BJ (cell line): ENCODE measurements at regions not wholly inside any gene's neighbourhood (a gene's known extent, or its start where the extent isn't known, plus 50 kb on each side); places are given as distances from the start of the nearest gene placed in this dataset.

ENCODE experiments used
- CTCF ChIA-PET: fragments of 350-600 bp; formaldehyde crosslinking; extraction: SDS; loops from one replicate; lab custom pipeline; 2021; ENCODE audit warnings: antibody characterized with exemption, inconsistent platforms; lab: Yijun Ruan, JAX
- POLR2A ChIA-PET: fragments of 300-600 bp; sonication (Branson Sonifier 250); formaldehyde crosslinking; extraction: SDS; loops from one replicate; lab custom pipeline; 2021; ENCODE audit warnings: antibody characterized with exemption; lab: Charles Lee
- DNase-seq: peaks from one replicate; pipeline ENCODE4 v3.0.0-alpha.2; 2011; ENCODE audit warnings: low read depth
- H3K27me3 ChIP-seq: 2 replicates; pipeline ENCODE4 v1.6.0; 2011; ENCODE audit warnings: low read length; ENCODE audit not compliant: control insufficient read depth, insufficient read depth
- H3K36me3 ChIP-seq: 2 replicates; pipeline ENCODE4 v1.5.1; 2011; ENCODE audit warnings: low read length; ENCODE audit not compliant: control insufficient read depth, insufficient read depth
- H3K4me3 ChIP-seq: 2 replicates; pipeline ENCODE4 v1.5.1; 2011; ENCODE audit warnings: low read depth, mild to moderate bottlenecking, control low read depth, low read length
- TF ChIP-seq, protein P1 (sequence below): IDR thresholded peaks from 2 replicates; pipeline ENCODE4 v1.5.1; 2011; ENCODE audit warnings: low read depth, mild to moderate bottlenecking, control low read depth, inconsistent platforms, low read length, moderate library complexity; ENCODE audit not compliant: insufficient read depth

DNA sequence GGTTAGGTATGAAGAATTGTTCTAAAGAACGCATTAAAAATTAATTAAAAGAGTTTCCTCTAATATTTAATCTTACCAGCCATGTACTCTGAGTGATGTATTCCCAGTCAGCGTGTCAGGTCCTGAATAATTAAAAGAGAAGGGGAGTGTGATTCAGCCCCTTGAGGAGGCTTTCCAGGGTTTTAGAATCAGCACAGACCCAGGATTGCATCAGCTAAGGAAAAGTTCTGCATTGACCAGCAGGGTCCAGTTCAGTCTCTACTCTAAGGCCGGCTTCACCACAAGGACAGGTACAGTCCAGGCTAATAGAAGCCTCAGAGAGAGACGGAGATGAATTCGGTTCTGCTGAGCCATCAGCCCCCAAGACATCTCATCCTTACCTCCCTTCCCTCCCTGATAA, 499.5 kb upstream of the PROK2 start:
- peaks cover 24% of the 10 kb centered on the region for H3K27me3 ChIP-seq
- ChIA-PET CTCF (no interaction called here), POLR2A (no interaction called here)
- no peak for DNase-seq
- TF ChIP-seq, protein P1, sequence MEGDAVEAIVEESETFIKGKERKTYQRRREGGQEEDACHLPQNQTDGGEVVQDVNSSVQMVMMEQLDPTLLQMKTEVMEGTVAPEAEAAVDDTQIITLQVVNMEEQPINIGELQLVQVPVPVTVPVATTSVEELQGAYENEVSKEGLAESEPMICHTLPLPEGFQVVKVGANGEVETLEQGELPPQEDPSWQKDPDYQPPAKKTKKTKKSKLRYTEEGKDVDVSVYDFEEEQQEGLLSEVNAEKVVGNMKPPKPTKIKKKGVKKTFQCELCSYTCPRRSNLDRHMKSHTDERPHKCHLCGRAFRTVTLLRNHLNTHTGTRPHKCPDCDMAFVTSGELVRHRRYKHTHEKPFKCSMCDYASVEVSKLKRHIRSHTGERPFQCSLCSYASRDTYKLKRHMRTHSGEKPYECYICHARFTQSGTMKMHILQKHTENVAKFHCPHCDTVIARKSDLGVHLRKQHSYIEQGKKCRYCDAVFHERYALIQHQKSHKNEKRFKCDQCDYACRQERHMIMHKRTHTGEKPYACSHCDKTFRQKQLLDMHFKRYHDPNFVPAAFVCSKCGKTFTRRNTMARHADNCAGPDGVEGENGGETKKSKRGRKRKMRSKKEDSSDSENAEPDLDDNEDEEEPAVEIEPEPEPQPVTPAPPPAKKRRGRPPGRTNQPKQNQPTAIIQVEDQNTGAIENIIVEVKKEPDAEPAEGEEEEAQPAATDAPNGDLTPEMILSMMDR, result no peak
- no peaks in the 10 kb centered on the region for H3K36me3 ChIP-seq
- H3K4me3 ChIP-seq, result no peak overlapping the region

DNA sequence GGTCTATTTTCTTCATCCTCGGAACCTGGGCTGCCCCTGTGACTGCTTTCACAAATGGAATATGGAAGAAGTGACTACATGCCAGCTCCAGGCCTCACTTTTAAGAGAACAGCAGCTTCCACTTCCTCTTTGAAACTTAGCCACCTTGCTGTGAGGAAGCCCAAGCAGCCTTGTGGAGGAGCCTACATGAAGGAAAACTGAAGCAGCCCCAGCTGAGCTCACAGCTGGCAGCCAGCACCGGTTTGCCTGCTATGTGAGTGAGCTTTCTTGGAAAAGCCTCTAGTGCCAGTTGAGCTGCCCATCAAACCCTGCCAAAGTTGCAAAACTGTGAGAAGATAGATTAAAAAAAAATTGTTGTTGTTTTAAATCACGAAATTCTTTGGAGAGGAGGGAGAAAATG, 498.0 kb upstream of the PROK2 start:
- no peaks in the 10 kb centered on the region for H3K36me3 ChIP-seq
- peaks cover 22% of the 10 kb centered on the region for H3K27me3 ChIP-seq
- H3K4me3 ChIP-seq, result no peak overlapping the region
- POLR2A ChIA-PET, result no interaction called here
- TF ChIP-seq, protein P1, result no peak
- CTCF ChIA-PET, result no interaction called here
- no peak for DNase-seq

DNA sequence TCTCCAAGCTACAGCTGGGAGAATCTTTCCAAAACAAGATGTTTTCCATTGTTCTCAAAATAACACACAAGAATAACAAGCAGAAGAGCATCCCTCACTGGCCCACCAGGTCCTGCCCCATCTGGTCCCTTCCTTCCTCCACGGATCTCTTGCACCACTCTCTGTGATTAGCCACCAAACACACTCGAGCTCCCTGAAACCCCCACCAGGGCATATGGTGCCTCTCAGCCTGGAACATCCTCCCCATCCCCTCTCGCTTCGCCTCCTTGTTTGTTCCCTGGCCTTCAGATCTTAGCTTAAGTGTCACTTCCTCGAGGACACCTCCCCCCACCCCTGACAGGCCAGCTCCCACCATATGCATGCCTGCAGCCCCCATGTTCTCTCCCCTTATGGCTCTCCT, 496.6 kb upstream of the PROK2 start:
- DNase-seq, result no peak
- TF ChIP-seq, protein P1, result no peak
- Histone ChIP-seq H3K4me3 (no peak overlapping the region), H3K36me3 (no peaks in the 10 kb centered on the region), H3K27me3 (peaks cover 14% of the 10 kb centered on the region)
- ChIA-PET CTCF (no interaction called here), POLR2A (no interaction called here)

DNA sequence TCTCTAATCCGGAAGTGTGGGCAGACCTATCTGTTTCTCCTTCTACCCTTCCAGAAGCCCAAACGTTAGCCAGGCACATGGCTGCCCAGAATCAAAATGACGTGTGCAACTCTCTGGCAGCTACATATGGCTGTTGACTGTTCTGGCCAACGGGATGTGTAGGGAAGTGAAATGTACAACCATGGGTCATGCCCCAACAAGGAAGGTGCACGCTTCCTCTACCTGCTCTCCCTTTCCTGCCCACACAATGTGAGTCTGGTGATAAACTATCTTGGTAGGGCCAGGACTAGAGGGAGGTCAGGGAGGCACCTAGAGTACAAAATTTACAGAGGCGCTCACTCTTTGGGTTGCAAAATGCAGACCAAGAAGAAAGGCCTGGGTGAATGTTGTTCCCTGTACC, 495.9 kb upstream of the PROK2 start:
- POLR2A ChIA-PET, result no interaction called here
- no peak overlapping the region for H3K4me3 ChIP-seq
- H3K27me3 ChIP-seq, result peaks cover 10% of the 10 kb centered on the region
- DNase-seq, result no peak
- TF ChIP-seq, protein P1, result no peak
- no peaks in the 10 kb centered on the region for H3K36me3 ChIP-seq
- CTCF ChIA-PET, result no interaction called here

DNA sequence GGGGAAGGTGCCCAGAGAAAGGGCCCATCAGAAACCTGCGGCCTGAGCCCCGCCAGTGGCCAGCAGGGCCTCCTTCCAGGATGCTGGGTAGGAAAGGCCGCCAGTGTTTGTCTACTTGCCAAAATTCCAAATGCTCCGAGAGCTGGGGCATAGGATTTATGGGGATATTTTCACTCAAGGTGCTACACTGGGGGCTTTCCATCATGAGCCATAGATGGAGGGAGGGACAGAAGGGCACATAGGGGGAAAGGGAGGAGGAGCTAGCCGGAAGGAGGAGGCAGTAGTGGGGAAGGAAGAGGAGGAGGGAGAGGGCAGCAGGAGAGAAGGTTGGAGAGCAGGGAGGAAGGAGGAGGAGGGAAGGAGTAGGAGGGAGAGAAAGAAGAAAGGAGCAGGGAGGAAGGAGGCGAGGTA, 494.7 kb upstream of the PROK2 start:
- Histone ChIP-seq H3K36me3 (no peaks in the 10 kb centered on the region), H3K27me3 (peaks cover 10% of the 10 kb centered on the region), H3K4me3 (no peak overlapping the region)
- no peak for DNase-seq
- ChIA-PET CTCF (interaction anchor here (1.2 kb wide), 1 partner anchor 31 kb away, joined by 3 read pairs; no protein-coding TSS in a partner anchor), POLR2A (interaction anchor here (0.6 to 0.7 kb wide), 2 partner anchors 18 to 63 kb away, joined by 4 to 8 read pairs; no protein-coding TSS in a partner anchor)
- TF ChIP-seq, protein P1, result no peak
